Fibroblast of pulmonary artery (primary cell): ENCODE measurements at regions not wholly inside any gene's neighbourhood (a gene's known extent, or its start where the extent isn't known, plus 50 kb on each side); places are given as distances from the start of the nearest gene placed in this dataset.

ENCODE experiments used
- DNase-seq: peaks from one replicate; pipeline ENCODE4 v3.0.0-alpha.2; 2010; ENCODE audit warnings: low read depth
- H3K4me3 ChIP-seq: replicated peaks from 2 replicates; pipeline ENCODE4 v1.5.1; 2011; ENCODE audit warnings: low read depth, mild to moderate bottlenecking, control low read depth, low read length, moderate library complexity
- CTCF ChIP-seq: IDR thresholded peaks from 2 replicates; pipeline ENCODE4 v1.5.1; 2011; ENCODE audit warnings: mild to moderate bottlenecking, control low read depth, low read length, inconsistent platforms; ENCODE audit errors: missing control alignments

- no peak overlapping the region for H3K4me3 ChIP-seq
- no peak for DNase-seq
- no peak for TF ChIP-seq CTCF
Measured at GRCh38 chr7:24231493-24231892, 52.5 kb upstream of the NPY start.

- no peak overlapping the region for H3K4me3 ChIP-seq
- no peak for TF ChIP-seq CTCF
- no peak for DNase-seq
Measured at GRCh38 chr7:24233386-24233785, 50.6 kb upstream of the NPY start.
